ENCODE measurements at regions not wholly inside any gene's neighbourhood (a gene's known extent, or its start where the extent isn't known, plus 50 kb on each side); places are given as distances from the start of the nearest gene placed in this dataset.

DNA sequence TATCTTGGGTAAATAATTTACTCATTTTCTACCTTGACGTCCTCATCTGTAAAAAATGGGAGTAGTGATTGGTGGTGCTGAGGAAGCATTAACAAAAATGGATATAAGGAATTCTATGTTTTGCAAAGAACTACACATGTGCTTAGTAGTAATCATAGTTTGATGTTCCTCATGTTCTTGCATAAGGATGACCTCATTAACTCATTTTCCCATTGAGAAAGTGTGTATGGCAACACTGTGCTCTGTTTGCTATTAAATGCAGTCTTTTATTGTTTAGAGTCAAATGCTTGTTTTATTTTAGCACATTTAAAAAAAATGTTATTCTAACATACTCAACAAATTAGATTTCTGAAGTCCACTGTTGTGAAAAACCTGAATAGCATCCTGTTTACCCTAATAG is 211.2 kb upstream of the RSPO3 start:
- intact Hi-C loops (cut with micrococcal nuclease), result no loop called here
- H3K27me3 ChIP-seq (ENCODE audit: insufficient read depth, low read length), result peaks cover 33% of the 10 kb centered on the region
- no peak overlapping the region for H2AFZ ChIP-seq (ENCODE audit: low read depth, low read length, poor library complexity, severe bottlenecking)
- no peaks in the 10 kb centered on the region for H3K9me3 ChIP-seq (ENCODE audit: control insufficient read depth in 1 of 2, insufficient read depth in 1 of 2, low read depth in 1 of 2, low read length in 2 of 2)
- CTCF ChIA-PET, result no interaction called here
- H3K9ac ChIP-seq (ENCODE audit: low read length), result no peak overlapping the region
- no peaks in the 10 kb centered on the region for H4K20me1 ChIP-seq (ENCODE audit: insufficient read depth)
- BruUV-seq (replicated peaks), result no TSS peak
- H3K4me2 ChIP-seq (ENCODE audit: low read length), result no peak overlapping the region
- H3K4me3 ChIP-seq (replicated peaks in 1 of 2; ENCODE audit: low read depth in 1 of 2, low read length in 2 of 2), result no peak overlapping the region
- POLR2A ChIA-PET, result no interaction called here
- DNase-seq (ENCODE audit: low read depth, low spot score), result no peak
- no peak for ATAC-seq
- RAD21 ChIA-PET (ENCODE audit: low non-redundant PET in 1 of 2, low total read pairs in 2 of 2, uncharacterized antibody in 2 of 2, unreplicated experiment in 2 of 2), result no interaction called here
- TF ChIP-seq, protein P1, sequence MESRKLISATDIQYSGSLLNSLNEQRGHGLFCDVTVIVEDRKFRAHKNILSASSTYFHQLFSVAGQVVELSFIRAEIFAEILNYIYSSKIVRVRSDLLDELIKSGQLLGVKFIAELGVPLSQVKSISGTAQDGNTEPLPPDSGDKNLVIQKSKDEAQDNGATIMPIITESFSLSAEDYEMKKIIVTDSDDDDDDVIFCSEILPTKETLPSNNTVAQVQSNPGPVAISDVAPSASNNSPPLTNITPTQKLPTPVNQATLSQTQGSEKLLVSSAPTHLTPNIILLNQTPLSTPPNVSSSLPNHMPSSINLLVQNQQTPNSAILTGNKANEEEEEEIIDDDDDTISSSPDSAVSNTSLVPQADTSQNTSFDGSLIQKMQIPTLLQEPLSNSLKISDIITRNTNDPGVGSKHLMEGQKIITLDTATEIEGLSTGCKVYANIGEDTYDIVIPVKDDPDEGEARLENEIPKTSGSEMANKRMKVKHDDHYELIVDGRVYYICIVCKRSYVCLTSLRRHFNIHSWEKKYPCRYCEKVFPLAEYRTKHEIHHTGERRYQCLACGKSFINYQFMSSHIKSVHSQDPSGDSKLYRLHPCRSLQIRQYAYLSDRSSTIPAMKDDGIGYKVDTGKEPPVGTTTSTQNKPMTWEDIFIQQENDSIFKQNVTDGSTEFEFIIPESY (IDR thresholded peaks at IDR 0.05; ENCODE audit: extremely low read depth, insufficient replicate concordance, low read length), result no peak
- TF ChIP-seq, protein P2, sequence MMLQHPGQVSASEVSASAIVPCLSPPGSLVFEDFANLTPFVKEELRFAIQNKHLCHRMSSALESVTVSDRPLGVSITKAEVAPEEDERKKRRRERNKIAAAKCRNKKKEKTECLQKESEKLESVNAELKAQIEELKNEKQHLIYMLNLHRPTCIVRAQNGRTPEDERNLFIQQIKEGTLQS (IDR thresholded peaks at IDR 0.05), result no peak
- TF ChIP-seq SRF (IDR thresholded peaks at IDR 0.05; ENCODE audit: low read depth) (no peak), CBX3 (IDR thresholded peaks at IDR 0.05; ENCODE audit: low read depth) (no peak), POLR2A (IDR thresholded peaks at IDR 0.05; ENCODE audit: borderline replicate concordance, extremely low read depth, insufficient read depth, insufficient read length) (no peak), TCF7L2 (IDR thresholded peaks at IDR 0.05; ENCODE audit: borderline replicate concordance, extremely low read depth, insufficient read depth, insufficient read length) (no peak), POLR2AphosphoS5 (IDR thresholded peaks at IDR 0.05; ENCODE audit: low read depth, low read length) (no peak), CEBPB (IDR thresholded peaks at IDR 0.05; ENCODE audit: low read depth) (no peak), YY1 (IDR thresholded peaks at IDR 0.05; ENCODE audit: extremely low read depth, insufficient replicate concordance, low read depth, low read length) (no peak), EZH2phosphoT487 (IDR thresholded peaks at IDR 0.05; ENCODE audit: borderline replicate concordance) (no peak), FOSL1 (IDR thresholded peaks at IDR 0.05; ENCODE audit: low read depth) (no peak), JUND (IDR thresholded peaks at IDR 0.05) (no peak), EGR1 (IDR thresholded peaks at IDR 0.05; ENCODE audit: low read depth) (no peak), SIN3A (IDR thresholded peaks at IDR 0.05; ENCODE audit: low read depth) (no peak)
- TF ChIP-seq, protein P3, sequence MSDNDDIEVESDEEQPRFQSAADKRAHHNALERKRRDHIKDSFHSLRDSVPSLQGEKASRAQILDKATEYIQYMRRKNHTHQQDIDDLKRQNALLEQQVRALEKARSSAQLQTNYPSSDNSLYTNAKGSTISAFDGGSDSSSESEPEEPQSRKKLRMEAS (IDR thresholded peaks at IDR 0.05), result no peak
- TF ChIP-seq, protein P4, sequence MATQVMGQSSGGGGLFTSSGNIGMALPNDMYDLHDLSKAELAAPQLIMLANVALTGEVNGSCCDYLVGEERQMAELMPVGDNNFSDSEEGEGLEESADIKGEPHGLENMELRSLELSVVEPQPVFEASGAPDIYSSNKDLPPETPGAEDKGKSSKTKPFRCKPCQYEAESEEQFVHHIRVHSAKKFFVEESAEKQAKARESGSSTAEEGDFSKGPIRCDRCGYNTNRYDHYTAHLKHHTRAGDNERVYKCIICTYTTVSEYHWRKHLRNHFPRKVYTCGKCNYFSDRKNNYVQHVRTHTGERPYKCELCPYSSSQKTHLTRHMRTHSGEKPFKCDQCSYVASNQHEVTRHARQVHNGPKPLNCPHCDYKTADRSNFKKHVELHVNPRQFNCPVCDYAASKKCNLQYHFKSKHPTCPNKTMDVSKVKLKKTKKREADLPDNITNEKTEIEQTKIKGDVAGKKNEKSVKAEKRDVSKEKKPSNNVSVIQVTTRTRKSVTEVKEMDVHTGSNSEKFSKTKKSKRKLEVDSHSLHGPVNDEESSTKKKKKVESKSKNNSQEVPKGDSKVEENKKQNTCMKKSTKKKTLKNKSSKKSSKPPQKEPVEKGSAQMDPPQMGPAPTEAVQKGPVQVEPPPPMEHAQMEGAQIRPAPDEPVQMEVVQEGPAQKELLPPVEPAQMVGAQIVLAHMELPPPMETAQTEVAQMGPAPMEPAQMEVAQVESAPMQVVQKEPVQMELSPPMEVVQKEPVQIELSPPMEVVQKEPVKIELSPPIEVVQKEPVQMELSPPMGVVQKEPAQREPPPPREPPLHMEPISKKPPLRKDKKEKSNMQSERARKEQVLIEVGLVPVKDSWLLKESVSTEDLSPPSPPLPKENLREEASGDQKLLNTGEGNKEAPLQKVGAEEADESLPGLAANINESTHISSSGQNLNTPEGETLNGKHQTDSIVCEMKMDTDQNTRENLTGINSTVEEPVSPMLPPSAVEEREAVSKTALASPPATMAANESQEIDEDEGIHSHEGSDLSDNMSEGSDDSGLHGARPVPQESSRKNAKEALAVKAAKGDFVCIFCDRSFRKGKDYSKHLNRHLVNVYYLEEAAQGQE (IDR thresholded peaks at IDR 0.05; ENCODE audit: low read depth), result no peak
- no peaks in the 10 kb centered on the region for H3K4me1 ChIP-seq (ENCODE audit: control insufficient read depth in 1 of 2, insufficient read depth in 2 of 2, low read length in 2 of 2)
- H3K79me2 ChIP-seq (ENCODE audit: insufficient read depth, low read length), result no peaks in the 10 kb centered on the region
- H3K36me3 ChIP-seq (ENCODE audit: control insufficient read depth in 1 of 2, insufficient read depth in 2 of 2, low read length in 2 of 2), result no peaks in the 10 kb centered on the region
- no peak overlapping the region for H3K27ac ChIP-seq (ENCODE audit: low read depth, low read length)
- H3K9me2 ChIP-seq (ENCODE audit: insufficient read depth), result no peaks in the 10 kb centered on the region
